ENCODE measurements at regions not wholly inside any gene's neighbourhood (a gene's known extent, or its start where the extent isn't known, plus 50 kb on each side); places are given as distances from the start of the nearest gene placed in this dataset.

DNA sequence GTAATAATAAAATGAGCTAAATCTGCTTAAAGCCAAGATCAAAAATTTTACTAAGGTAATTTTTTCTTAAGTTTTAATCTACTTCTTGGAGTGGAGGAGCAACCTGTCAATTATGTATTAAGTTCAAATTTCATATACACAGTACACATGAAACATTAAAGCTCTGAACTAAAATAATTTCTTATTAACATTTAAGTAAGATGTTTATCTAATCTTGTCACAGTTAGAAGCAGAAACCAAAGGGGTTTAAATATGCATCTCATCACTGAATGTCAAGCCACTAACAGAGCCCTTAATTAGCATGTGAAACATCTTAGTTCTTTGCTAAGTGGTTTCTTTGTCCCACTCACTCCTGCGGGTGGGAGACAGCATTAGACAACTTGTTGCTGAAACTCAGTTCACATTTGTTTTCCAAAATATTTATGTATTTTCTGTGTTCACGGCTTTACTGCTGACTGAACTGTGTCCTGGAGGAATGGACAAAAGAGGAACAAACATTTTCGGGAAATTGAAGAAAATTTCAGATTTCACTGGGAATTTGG is 130.9 kb upstream of the MBL2 start:
- peak overlapping the region; percentile 93 for H3K27ac ChIP-seq (ENCODE audit: insufficient read length, low read depth, low read length)
- H2BK12ac ChIP-seq (ENCODE audit: insufficient read length, low read depth, low read length): no peak overlapping the region
- no peak for TF ChIP-seq CTCF (conservative IDR thresholded peaks at IDR 0.05)
- no peak overlapping the region for H2AFZ ChIP-seq (ENCODE audit: low read length)
- H3K9me3 Mint-ChIP-seq: no peaks in the 10 kb centered on the region
- no peaks in the 10 kb centered on the region for H3K79me1 ChIP-seq (ENCODE audit: insufficient read depth, low read depth, low read length, poor library complexity, severe bottlenecking)
- H2BK5ac ChIP-seq (ENCODE audit: insufficient read length, low read length): peak overlapping the region; percentile 90
- H3K4ac ChIP-seq (ENCODE audit: low read depth, low read length): no peak overlapping the region
- peak overlapping the region; percentile 93 for H2BK20ac ChIP-seq (ENCODE audit: low read depth, low read length, poor library complexity, severe bottlenecking)
- H3K23ac ChIP-seq (ENCODE audit: insufficient read length, low read depth, low read length): no peak overlapping the region
- H2AK5ac ChIP-seq (ENCODE audit: insufficient read length, low read length): no peak overlapping the region
- H3K56ac ChIP-seq (ENCODE audit: insufficient read length, low read depth, low read length): no peak overlapping the region
- H4K5ac ChIP-seq (ENCODE audit: insufficient read length, low read depth, low read length): no peak overlapping the region
- peaks cover 49 to 65% of the 10 kb centered on the region in 2 experiments for H3K4me1 Mint-ChIP-seq
- H4K91ac ChIP-seq (ENCODE audit: insufficient read length, low read depth, low read length): no peak overlapping the region
- H3K79me2 ChIP-seq (ENCODE audit: insufficient read depth, low read length): no peaks in the 10 kb centered on the region
- H3K36me3 Mint-ChIP-seq (ENCODE audit: insufficient read depth in 1 of 3, low read depth in 3 of 3): no peaks in the 10 kb centered on the region
- H2BK120ac ChIP-seq (ENCODE audit: low read depth, low read length, poor library complexity, severe bottlenecking): peak overlapping the region; percentile 77
- peaks cover 6% of the 10 kb centered on the region; the same call in 1 of the 2 replicates for H3K4me1 ChIP-seq (ENCODE audit: insufficient read depth, low read length)
- H3K4me2 ChIP-seq (ENCODE audit: insufficient read depth, insufficient read length, low read length): peak overlapping the region; percentile 51
- no peak overlapping the region for H2BK15ac ChIP-seq (ENCODE audit: low read depth, low read length)
- H4K8ac ChIP-seq (replicated peaks; ENCODE audit: insufficient read length, low read depth, low read length): no peak overlapping the region
- H3K27ac Mint-ChIP-seq: peak overlapping the region; percentile 71 to 99 (median 98)
- peak overlapping the region in 1 of 2 experiments; percentile 27; a peak in 2 of 5 replicates for H3K4me3 Mint-ChIP-seq
- WGBS (ENCODE audit: extremely low coverage, insufficient read length, low lambda C conversion rate): no CpG with 5 or more reads among the region's 3 CpGs
- H3K27me3 Mint-ChIP-seq (ENCODE audit: low read depth): no peaks in the 10 kb centered on the region
- no peaks in the 10 kb centered on the region for H3K9me3 ChIP-seq (ENCODE audit: control insufficient read depth, low read depth, low read length)
- H3K23me2 ChIP-seq (ENCODE audit: insufficient read length, low read depth, low read length, poor library complexity, severe bottlenecking): no peaks in the 10 kb centered on the region
- no peaks in the 10 kb centered on the region for H3K27me3 ChIP-seq (ENCODE audit: insufficient read depth, low read length)
- DNase-seq: no peak
- no peak overlapping the region for H3K18ac ChIP-seq (ENCODE audit: insufficient read length, low read depth, low read length)
- H3K9ac ChIP-seq (ENCODE audit: extremely low read depth, insufficient read length, low read length): no peak overlapping the region
- H4K20me1 ChIP-seq (ENCODE audit: control insufficient read depth, insufficient read depth, insufficient read length): no peaks in the 10 kb centered on the region
- H3T11ph ChIP-seq (ENCODE audit: low read length): no peak overlapping the region
- no peak overlapping the region for H3K14ac ChIP-seq (ENCODE audit: insufficient read depth, low read length)
